Ectodermal cell (in vitro differentiated cells): ENCODE measurements at regions not wholly inside any gene's neighbourhood (a gene's known extent, or its start where the extent isn't known, plus 50 kb on each side); places are given as distances from the start of the nearest gene placed in this dataset.

Experiments
- H3K27ac ChIP-seq: 2 replicates; pipeline ENCODE4 v1.7.0; 2013; ENCODE audit warnings: mild to moderate bottlenecking, low read depth, low read length; ENCODE audit not compliant: insufficient read depth, poor library complexity, severe bottlenecking
- H3K27me3 ChIP-seq: 2 replicates; pipeline ENCODE4 v1.7.0; 2013; ENCODE audit warnings: mild to moderate bottlenecking, low read length; ENCODE audit not compliant: insufficient read depth, control insufficient read depth, poor library complexity, severe bottlenecking
- H3K36me3 ChIP-seq: one replicate; pipeline ENCODE4 v1.7.0; 2013; ENCODE audit warnings: low read length; ENCODE audit not compliant: control insufficient read depth, insufficient read depth
- H3K4me1 ChIP-seq: one replicate; pipeline ENCODE4 v1.7.0; 2013; ENCODE audit warnings: low read length; ENCODE audit not compliant: control insufficient read depth, insufficient read depth
- H3K4me3 ChIP-seq: 2 replicates; pipeline ENCODE4 v1.7.0; 2013; ENCODE audit warnings: low read depth, low read length, control low read depth; ENCODE audit not compliant: insufficient read depth
- H3K9me3 ChIP-seq: 2 replicates; pipeline ENCODE4 v1.7.0; 2013; ENCODE audit warnings: mild to moderate bottlenecking, low read length, moderate library complexity; ENCODE audit not compliant: control insufficient read depth
- WGBS, 2 experiments: methylation state at CpG; one replicate each; pipeline ENCODE4 v1.1.7; 2013; ENCODE audit warnings: missing lambda C conversion rate in 2 of 2; 5-methylcytosine and 5-hydroxymethylcytosine counted together

DNA sequence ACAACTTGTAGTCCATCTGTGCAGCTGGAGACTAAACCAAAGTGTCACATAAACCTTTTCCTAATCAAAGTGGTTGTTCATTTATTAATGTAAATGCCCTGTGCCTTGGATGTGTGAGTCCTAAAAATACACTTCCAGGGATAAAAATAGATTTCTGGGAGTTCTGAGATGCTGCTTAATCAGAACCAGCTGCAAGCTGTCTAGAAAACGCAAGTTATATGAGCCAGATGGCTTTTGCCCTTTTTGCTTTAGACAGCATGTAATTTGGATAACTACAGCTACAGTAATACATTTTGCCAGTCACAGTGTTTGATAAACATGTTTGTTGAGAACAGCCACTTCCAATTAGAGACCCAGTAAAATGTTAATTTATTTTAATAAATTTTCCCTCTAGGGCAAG is 185.1 kb upstream of the PRPS1L1 start:
- Histone ChIP-seq H3K27ac (no peak overlapping the region), H3K4me3 (no peak overlapping the region), H3K36me3 (no peaks in the 10 kb centered on the region), H3K4me1 (no peaks in the 10 kb centered on the region), H3K9me3 (no peaks in the 10 kb centered on the region), H3K27me3 (no peaks in the 10 kb centered on the region)
- 91 to 100% methylated on average over 1 of the region's 1 CpG for WGBS, 2 experiments

DNA sequence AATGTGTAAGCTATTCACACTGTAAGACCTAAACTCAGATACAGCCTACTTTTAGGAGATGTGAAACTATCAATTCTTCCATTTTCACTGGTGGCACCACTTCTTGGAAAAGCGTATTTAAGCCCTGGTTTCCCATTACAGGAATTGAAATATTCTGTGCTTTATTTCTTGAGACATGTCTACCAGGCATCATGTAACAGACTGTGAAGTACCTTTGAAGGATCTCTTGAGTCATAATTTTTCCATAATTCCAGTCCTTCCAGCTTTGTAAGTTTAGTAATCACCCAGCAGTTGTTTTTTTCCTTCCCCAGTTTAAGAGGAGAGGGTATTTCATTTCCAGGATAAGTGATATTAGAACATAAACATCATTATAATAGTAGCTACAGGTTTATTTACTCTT is 186.0 kb upstream of the PRPS1L1 start:
- no peaks in the 10 kb centered on the region for H3K4me1 ChIP-seq
- no peaks in the 10 kb centered on the region for H3K9me3 ChIP-seq
- no peak overlapping the region for H3K4me3 ChIP-seq
- H3K36me3 ChIP-seq, result no peaks in the 10 kb centered on the region
- H3K27me3 ChIP-seq, result no peaks in the 10 kb centered on the region
- 67 to 88% methylated on average over 1 of the region's 1 CpG for WGBS, 2 experiments
- H3K27ac ChIP-seq, result no peak overlapping the region

DNA sequence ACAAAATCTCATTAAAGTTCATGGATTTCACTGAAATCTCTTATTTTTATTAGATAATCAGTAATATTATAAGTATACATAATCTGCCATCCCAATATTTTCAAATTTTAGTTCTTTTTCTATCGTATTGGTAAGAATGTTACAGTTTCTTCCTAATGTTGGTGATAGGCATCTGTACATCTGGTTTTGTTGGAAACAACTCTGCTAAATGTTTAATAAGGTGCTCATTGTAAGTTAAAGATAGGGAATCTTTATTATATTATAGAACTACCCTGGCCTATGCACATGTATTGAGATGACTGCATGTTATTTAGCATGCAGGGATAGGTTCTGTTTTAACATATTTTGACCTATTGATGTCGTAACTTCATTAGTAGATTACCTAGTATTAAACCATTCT is 188.6 kb upstream of the PRPS1L1 start:
- Histone ChIP-seq H3K27ac (no peak overlapping the region), H3K9me3 (no peaks in the 10 kb centered on the region), H3K4me3 (no peak overlapping the region), H3K4me1 (no peaks in the 10 kb centered on the region), H3K36me3 (no peaks in the 10 kb centered on the region), H3K27me3 (no peaks in the 10 kb centered on the region)
- WGBS, 2 experiments, result 92% methylated on average over 1 of the region's 2 CpGs; no CpG with 5 or more reads in 1 of the 2 experiments

DNA sequence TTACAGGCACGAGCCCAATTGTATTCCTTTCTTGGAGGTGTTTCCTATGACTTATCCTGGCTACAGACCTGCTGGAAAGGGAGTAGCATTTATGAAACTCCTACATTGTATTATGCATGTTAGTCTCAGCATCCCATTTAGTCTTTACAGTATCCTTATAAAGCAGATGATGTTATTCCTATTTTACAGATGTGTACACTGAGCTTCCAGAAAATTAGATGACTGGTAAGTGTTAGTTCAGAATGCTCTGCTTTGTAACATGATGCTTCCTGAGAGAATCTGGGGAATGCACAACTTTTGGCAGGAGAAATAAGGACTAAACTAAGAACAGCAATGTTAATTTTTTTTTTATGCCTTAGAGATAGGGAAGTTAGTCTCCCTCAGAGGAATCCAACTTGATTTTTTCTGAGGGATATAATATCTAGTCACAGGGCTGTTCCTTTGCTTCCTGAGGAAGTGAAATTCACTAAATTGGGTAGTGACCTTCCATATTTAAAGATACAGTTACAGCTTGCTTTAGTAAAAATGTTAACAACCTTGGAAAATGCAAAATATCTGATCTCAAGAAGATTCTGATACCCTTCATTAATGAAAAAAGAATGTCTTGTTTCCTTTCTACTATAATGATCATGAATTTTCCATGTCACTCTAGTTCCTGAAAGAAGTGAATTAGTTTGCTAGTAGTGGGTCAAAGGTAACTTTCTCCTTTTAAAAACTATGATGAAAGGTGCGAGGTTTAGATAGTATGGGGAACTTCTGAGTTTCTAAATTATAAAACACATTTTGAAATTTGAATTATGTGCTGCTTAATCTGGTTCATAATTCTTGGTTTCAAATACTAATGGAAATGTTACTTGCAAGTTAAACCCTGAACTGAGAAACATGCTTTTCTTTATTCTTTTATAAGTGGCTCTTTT is 194.0 kb upstream of the PRPS1L1 start:
- Histone ChIP-seq H3K9me3 (no peaks in the 10 kb centered on the region), H3K27me3 (no peaks in the 10 kb centered on the region), H3K4me1 (no peaks in the 10 kb centered on the region), H3K36me3 (no peaks in the 10 kb centered on the region), H3K27ac (no peak overlapping the region), H3K4me3 (no peak overlapping the region)
- 71 to 94% methylated on average over 1 to 2 of the region's 2 CpGs for WGBS, 2 experiments

DNA sequence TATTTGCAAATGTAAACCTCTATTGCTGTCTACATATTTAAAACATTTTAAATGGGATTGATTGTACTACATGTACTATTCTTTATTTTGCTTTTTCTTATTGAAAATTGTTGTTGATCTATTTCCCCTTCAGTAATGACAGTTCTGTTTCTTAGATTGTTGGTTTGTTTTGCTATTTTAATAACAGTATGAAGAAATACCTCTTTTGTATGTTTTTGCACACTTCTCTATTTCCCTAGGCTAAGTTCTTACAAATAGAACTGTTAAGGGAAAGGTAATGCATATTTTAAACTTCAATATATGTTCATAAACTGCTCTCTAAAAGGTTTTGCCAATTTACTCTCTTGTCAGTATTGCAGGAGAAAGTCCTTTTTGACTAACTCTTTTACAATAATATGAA is 195.0 kb upstream of the PRPS1L1 start:
- Histone ChIP-seq H3K27ac (no peak overlapping the region), H3K4me3 (no peak overlapping the region), H3K4me1 (no peaks in the 10 kb centered on the region), H3K36me3 (no peaks in the 10 kb centered on the region), H3K27me3 (no peaks in the 10 kb centered on the region), H3K9me3 (no peaks in the 10 kb centered on the region)

DNA sequence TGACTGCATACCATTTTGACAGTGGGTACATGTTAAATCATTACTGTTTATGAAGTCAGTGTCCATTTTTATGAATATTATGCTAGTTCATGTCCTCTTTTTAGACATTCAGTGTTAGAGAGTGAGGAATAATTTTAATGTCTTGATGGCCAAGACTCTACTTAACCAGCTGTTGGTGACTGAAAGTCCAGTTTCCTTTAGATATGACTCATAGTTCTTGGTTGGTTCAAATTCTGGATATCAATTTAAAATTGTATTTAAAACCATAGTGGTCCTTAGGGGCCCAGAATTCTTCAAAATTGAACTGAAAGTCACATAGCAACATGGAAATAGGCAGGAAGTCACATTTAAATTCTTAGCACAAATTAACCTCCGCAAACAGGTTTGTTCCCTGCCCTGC is 196.5 kb upstream of the PRPS1L1 start:
- WGBS, 2 experiments, result 81 to 100% methylated on average over 1 of the region's 1 CpG
- Histone ChIP-seq H3K27me3 (no peaks in the 10 kb centered on the region), H3K9me3 (no peaks in the 10 kb centered on the region), H3K36me3 (no peaks in the 10 kb centered on the region), H3K4me1 (no peaks in the 10 kb centered on the region), H3K4me3 (no peak overlapping the region), H3K27ac (no peak overlapping the region)

DNA sequence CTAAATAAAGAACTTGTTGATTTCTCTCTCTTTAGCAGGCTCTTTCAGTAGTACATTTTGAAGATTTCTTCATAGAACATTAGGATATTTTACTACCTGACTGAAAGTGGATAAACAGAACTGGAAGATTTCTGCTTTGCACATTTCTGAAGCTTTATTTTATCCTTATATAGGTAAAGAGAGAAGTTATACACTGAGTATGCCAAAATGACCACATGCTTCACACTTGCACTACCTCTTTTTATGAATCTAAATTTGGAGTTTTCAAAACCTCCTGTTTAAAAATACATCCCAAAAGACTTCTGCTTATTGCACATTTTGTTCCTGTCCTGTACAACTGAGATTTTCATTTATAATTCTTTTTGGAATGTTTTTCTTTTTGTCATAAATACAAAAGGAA is 197.4 kb upstream of the PRPS1L1 start:
- Histone ChIP-seq H3K4me3 (no peak overlapping the region), H3K27me3 (no peaks in the 10 kb centered on the region), H3K9me3 (no peaks in the 10 kb centered on the region), H3K4me1 (no peaks in the 10 kb centered on the region), H3K36me3 (no peaks in the 10 kb centered on the region), H3K27ac (no peak overlapping the region)

DNA sequence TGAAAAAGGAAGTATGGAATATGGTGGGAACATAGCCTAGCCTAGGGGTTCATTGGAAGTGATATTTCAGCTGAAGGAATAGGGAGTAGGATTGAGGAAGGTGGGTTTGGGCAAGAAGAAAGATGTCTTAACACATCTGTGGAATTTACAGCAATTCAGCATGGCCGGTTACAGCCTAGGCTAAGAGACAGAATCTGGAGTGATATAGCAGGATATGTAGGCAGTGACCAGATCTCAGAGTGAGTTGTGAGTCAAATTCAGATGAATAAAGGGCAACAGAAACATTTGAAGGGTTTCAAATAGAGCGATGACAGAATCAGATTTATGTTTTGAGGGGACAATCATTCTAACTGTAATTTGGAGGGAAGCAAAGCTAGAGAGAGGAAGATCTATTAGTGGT is 199.0 kb upstream of the PRPS1L1 start:
- H3K27me3 ChIP-seq, result no peaks in the 10 kb centered on the region
- 92 to 95% methylated on average over 2 of the region's 2 CpGs for WGBS, 2 experiments
- H3K4me3 ChIP-seq, result no peak overlapping the region
- no peak overlapping the region for H3K27ac ChIP-seq
- no peaks in the 10 kb centered on the region for H3K9me3 ChIP-seq
- H3K4me1 ChIP-seq, result no peaks in the 10 kb centered on the region
- H3K36me3 ChIP-seq, result no peaks in the 10 kb centered on the region

DNA sequence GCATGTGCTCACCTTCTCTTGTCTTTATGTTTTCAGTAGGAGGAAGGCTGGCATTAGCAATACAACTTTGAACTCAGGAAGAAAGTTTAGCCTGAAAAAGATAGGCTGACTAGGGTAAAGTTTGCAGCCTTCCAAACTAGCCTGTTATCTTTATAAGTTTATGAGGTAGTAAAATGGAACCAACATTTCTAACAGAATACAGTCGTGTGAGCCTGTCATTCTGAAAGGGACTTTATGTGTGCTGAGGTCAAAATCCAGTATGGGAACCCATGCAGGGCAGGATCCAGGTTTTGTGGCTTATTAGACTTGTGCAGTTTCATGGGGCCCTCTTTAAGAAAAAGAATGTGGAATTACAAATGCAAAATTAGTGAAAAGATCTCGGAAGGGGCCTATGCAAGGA is 201.0 kb upstream of the PRPS1L1 start:
- Histone ChIP-seq H3K27ac (no peak overlapping the region), H3K27me3 (no peaks in the 10 kb centered on the region), H3K4me1 (no peaks in the 10 kb centered on the region), H3K36me3 (no peaks in the 10 kb centered on the region), H3K9me3 (no peaks in the 10 kb centered on the region), H3K4me3 (no peak overlapping the region)
- 97 to 100% methylated on average over 1 of the region's 2 CpGs for WGBS, 2 experiments

DNA sequence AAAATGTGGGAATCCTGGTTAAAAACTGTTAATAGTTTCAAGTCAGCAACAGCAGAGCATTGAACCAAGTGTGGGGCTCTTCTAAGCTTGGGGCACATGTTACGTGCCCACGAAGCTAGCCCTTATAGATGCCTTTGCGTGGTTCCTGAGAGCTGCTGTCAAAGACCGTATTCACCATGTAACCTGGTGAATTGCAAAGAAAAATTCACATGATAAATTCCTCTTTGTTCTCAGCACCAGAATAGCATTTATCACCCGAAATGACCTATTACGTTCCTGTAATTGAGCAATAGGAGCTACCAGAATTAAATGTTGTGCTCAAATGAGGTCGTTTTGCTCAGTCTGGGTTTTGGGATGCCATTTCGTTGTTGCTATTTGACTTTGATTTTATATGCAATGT is 202.6 kb upstream of the PRPS1L1 start:
- 95 to 96% methylated on average over 8 of the region's 8 CpGs for WGBS, 2 experiments

More for the DNA sequence above, 202.6 kb upstream of the PRPS1L1 start:
- no peaks in the 10 kb centered on the region for H3K27me3 ChIP-seq
- H3K4me1 ChIP-seq, result no peaks in the 10 kb centered on the region
- H3K27ac ChIP-seq, result no peak overlapping the region
- no peaks in the 10 kb centered on the region for H3K36me3 ChIP-seq
- H3K4me3 ChIP-seq, result no peak overlapping the region
- H3K9me3 ChIP-seq, result no peaks in the 10 kb centered on the region
